Epidermal melanocyte (primary cell): ENCODE measurements at regions not wholly inside any gene's neighbourhood (a gene's known extent, or its start where the extent isn't known, plus 50 kb on each side); places are given as distances from the start of the nearest gene placed in this dataset.
A peak's percentile ranks its signal among the peaks of the same experiment; 100 is the strongest.

Experiments used
- DNase-seq: peaks from one replicate; pipeline ENCODE4 v3.0.0; 2011; ENCODE audit warnings: low spot score; ENCODE audit not compliant: insufficient read length

GRCh38 chr21:41689289-41689583, 77.6 kb downstream of the RIPK4 start:
- DNase-seq: no peak

GRCh38 chr21:41687633-41688032, 79.2 kb downstream of the RIPK4 start:
- no peak for DNase-seq

GRCh38 chr21:41686664-41687063, 80.2 kb downstream of the RIPK4 start:
- DNase-seq: no peak

GRCh38 chr21:41685511-41686149, 81.2 kb downstream of the RIPK4 start:
- no peak for DNase-seq

GRCh38 chr21:41684381-41685245, 82.2 kb downstream of the RIPK4 start:
- no peak for DNase-seq

- DNase-seq: no peak
Observed at GRCh38 chr21:41683815-41684214, 83.0 kb downstream of the RIPK4 start.

- DNase-seq: no peak
Observed at GRCh38 chr21:41682719-41683179, 84.1 kb downstream of the RIPK4 start.

- no peak for DNase-seq
Observed at GRCh38 chr21:41681939-41682718, 84.7 kb downstream of the RIPK4 start.

GRCh38 chr21:41681348-41681801, 85.5 kb downstream of the RIPK4 start:
- no peak for DNase-seq

GRCh38 chr21:41680444-41681347, 86.2 kb downstream of the RIPK4 start:
- DNase-seq: no peak

- DNase-seq: peak; percentile 68
Observed at GRCh38 chr21:41678924-41679318, 87.9 kb downstream of the RIPK4 start.

GRCh38 chr21:41678016-41678923, 88.6 kb downstream of the RIPK4 start:
- no peak for DNase-seq

GRCh38 chr21:41677671-41678015, 89.2 kb downstream of the RIPK4 start:
- DNase-seq: no peak

GRCh38 chr21:41676198-41676597, 90.7 kb downstream of the RIPK4 start:
- no peak for DNase-seq

- DNase-seq: no peak
Observed at GRCh38 chr21:41675574-41675973, 91.3 kb downstream of the RIPK4 start.

GRCh38 chr21:41674402-41674801, 92.5 kb downstream of the RIPK4 start:
- DNase-seq: no peak

- no peak for DNase-seq
Observed at GRCh38 chr21:41673596-41674335, 93.1 kb downstream of the RIPK4 start.

GRCh38 chr21:41673071-41673470, 93.8 kb downstream of the RIPK4 start:
- DNase-seq: no peak

- DNase-seq: no peak
Observed at GRCh38 chr21:41672543-41672915, 94.3 kb downstream of the RIPK4 start.
